ENCODE measurements at regions not wholly inside any gene's neighbourhood (a gene's known extent, or its start where the extent isn't known, plus 50 kb on each side); places are given as distances from the start of the nearest gene placed in this dataset.

DNA sequence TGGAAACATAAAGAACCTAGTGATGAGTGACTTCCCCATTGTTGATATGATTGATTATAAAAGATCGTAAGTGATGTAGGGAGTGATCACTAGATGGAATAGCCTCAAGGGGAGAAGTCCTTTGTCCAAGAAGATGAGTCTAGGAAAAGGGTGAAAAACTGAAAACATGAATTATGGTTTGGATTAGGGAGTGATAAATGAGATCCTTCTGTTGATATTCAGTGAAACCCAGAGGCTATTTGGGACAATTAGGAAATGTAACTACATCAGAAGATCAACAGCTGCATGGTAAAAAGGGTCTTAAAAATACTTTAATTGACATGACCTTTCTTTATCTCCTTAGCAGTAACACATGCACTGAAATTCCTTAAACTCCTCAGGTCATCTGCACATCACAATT lies 124.0 kb upstream of the UNC5C start:
- Histone ChIP-seq H3K4me3 (ENCODE audit: low read length in 3 of 3) (no peak overlapping the region), H3K4me1 (ENCODE audit: control insufficient read depth in 2 of 3, insufficient read depth in 2 of 3, low read depth in 1 of 3, low read length in 3 of 3) (no peaks in the 10 kb centered on the region), H3K9me3 (ENCODE audit: control insufficient read depth in 2 of 3, insufficient read depth in 1 of 3, low read length in 3 of 3) (no peaks in the 10 kb centered on the region), H3K27ac (ENCODE audit: low read depth in 2 of 2, low read length in 2 of 2) (no peak overlapping the region), H3K27me3 (ENCODE audit: control insufficient read depth, insufficient read depth, low read length) (no peaks in the 10 kb centered on the region), H3K36me3 (ENCODE audit: control insufficient read depth in 2 of 3, insufficient read depth in 3 of 3, low read length in 3 of 3) (no peaks in the 10 kb centered on the region), H3K9ac (ENCODE audit: low read length in 3 of 3) (no peak overlapping the region)
- FAIRE-seq (no peak), DNase-seq (no peak)
- intact Hi-C loops (cut with DNase I) = no loop called here
- no peak for TF ChIP-seq CTCF (IDR thresholded peaks at IDR 0.05; ENCODE audit: borderline replicate concordance, extremely low read depth, insufficient read depth)

DNA sequence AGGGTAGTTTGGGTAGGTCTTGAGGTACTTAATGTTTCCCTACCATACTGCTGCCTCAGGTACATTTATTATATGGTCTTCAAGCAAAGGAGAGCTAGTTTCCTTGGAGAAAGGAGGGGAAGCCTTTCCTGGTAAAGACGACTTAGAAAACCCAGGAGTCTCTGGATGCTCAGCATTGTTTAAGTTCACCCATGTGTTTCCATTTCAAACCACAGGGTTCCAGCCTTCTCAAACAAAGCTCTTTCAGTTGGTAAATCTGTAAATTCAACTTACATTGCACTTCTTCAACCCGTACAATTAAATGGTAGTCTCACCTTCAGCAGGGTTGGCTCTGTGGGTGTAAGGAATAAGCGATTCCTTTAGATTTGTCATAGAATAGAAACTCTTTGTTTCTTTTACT lies 111.9 kb upstream of the UNC5C start:
- no peaks in the 10 kb centered on the region for H3K9me3 ChIP-seq (ENCODE audit: control insufficient read depth in 2 of 3, insufficient read depth in 1 of 3, low read length in 3 of 3)
- no peak for FAIRE-seq
- H3K27me3 ChIP-seq (ENCODE audit: control insufficient read depth, insufficient read depth, low read length) = no peaks in the 10 kb centered on the region
- intact Hi-C loops (cut with DNase I) = no loop called here
- no peak overlapping the region for H3K27ac ChIP-seq (ENCODE audit: low read depth in 2 of 2, low read length in 2 of 2)
- no peak overlapping the region for H3K9ac ChIP-seq (ENCODE audit: low read length in 3 of 3)
- H3K36me3 ChIP-seq (ENCODE audit: control insufficient read depth in 2 of 3, insufficient read depth in 3 of 3, low read length in 3 of 3) = no peaks in the 10 kb centered on the region
- DNase-seq = no peak
- no peak for TF ChIP-seq CTCF (IDR thresholded peaks at IDR 0.05; ENCODE audit: borderline replicate concordance, extremely low read depth, insufficient read depth)
- no peak overlapping the region for H3K4me3 ChIP-seq (ENCODE audit: low read length in 3 of 3)
- H3K4me1 ChIP-seq (ENCODE audit: control insufficient read depth in 2 of 3, insufficient read depth in 2 of 3, low read depth in 1 of 3, low read length in 3 of 3) = no peaks in the 10 kb centered on the region

GRCh38 chr4:95651891-95652290 lies 103.1 kb upstream of the UNC5C start:
- no peak overlapping the region for H3K27ac ChIP-seq (ENCODE audit: low read depth in 2 of 2, low read length in 2 of 2)
- H3K9ac ChIP-seq (ENCODE audit: low read length in 3 of 3) = no peak overlapping the region
- no peaks in the 10 kb centered on the region for H3K36me3 ChIP-seq (ENCODE audit: control insufficient read depth in 2 of 3, insufficient read depth in 3 of 3, low read length in 3 of 3)
- H3K4me1 ChIP-seq (ENCODE audit: control insufficient read depth in 2 of 3, insufficient read depth in 2 of 3, low read depth in 1 of 3, low read length in 3 of 3) = no peaks in the 10 kb centered on the region
- FAIRE-seq (no peak), DNase-seq (no peak)
- intact Hi-C loops (cut with DNase I) = no loop called here
- H3K9me3 ChIP-seq (ENCODE audit: control insufficient read depth in 2 of 3, insufficient read depth in 1 of 3, low read length in 3 of 3) = no peaks in the 10 kb centered on the region
- TF ChIP-seq CTCF (IDR thresholded peaks at IDR 0.05; ENCODE audit: borderline replicate concordance, extremely low read depth, insufficient read depth) = no peak
- no peaks in the 10 kb centered on the region for H3K27me3 ChIP-seq (ENCODE audit: control insufficient read depth, insufficient read depth, low read length)
- H3K4me3 ChIP-seq (ENCODE audit: low read length in 3 of 3) = no peak overlapping the region

- no peak for TF ChIP-seq CTCF (IDR thresholded peaks at IDR 0.05; ENCODE audit: borderline replicate concordance, extremely low read depth, insufficient read depth)
- DNase-seq (no peak), FAIRE-seq (no peak)
- no peak overlapping the region for H3K4me3 ChIP-seq (ENCODE audit: low read length in 3 of 3)
- H3K4me1 ChIP-seq (ENCODE audit: control insufficient read depth in 2 of 3, insufficient read depth in 2 of 3, low read depth in 1 of 3, low read length in 3 of 3) = no peaks in the 10 kb centered on the region
- no peaks in the 10 kb centered on the region for H3K27me3 ChIP-seq (ENCODE audit: control insufficient read depth, insufficient read depth, low read length)
- no peak overlapping the region for H3K9ac ChIP-seq (ENCODE audit: low read length in 3 of 3)
- H3K27ac ChIP-seq (ENCODE audit: low read depth in 2 of 2, low read length in 2 of 2) = no peak overlapping the region
- H3K9me3 ChIP-seq (ENCODE audit: control insufficient read depth in 2 of 3, insufficient read depth in 1 of 3, low read length in 3 of 3) = no peaks in the 10 kb centered on the region
- H3K36me3 ChIP-seq (ENCODE audit: control insufficient read depth in 2 of 3, insufficient read depth in 3 of 3, low read length in 3 of 3) = no peaks in the 10 kb centered on the region
- intact Hi-C loops (cut with DNase I) = no loop called here
These were observed 95.6 kb upstream of the UNC5C start for GRCh38 chr4:95644417-95644816.

Measured in kidney (tissue), 13 donors.